K562 (cell line): ENCODE measurements at regions not wholly inside any gene's neighbourhood (a gene's known extent, or its start where the extent isn't known, plus 50 kb on each side); places are given as distances from the start of the nearest gene placed in this dataset.

Source experiments
- ATAC-seq: fragments of 200-7000 bp; cut with Tn5 transposase; 3 replicates; pipeline ENCODE4 v1.9.1; 2020; ENCODE audit warnings: moderate library complexity
- BruUV-seq: library from RNA; stranded (reverse); fragments of 400-500 nt; replicated peaks from 2 replicates; lab custom pipeline; 2021; lab: Mats Ljungman, UMichigan
- CTCF ChIA-PET: fragments of 300-600 bp; formaldehyde crosslinking; extraction: SDS; loops from one replicate; lab custom pipeline; 2021; ENCODE audit warnings: low intra/inter-chr PET ratio; lab: Yijun Ruan, JAX
- POLR2A ChIA-PET: fragments of 300-600, 350-650 bp; sonication (Branson Sonifier 250); formaldehyde crosslinking; extraction: SDS; loops from one replicate; lab custom pipeline; 2021; ENCODE audit warnings: antibody characterized with exemption, inconsistent platforms; lab: Yijun Ruan, JAX
- DNase-seq, 4 experiments: peaks; one replicate each; pipeline versions ENCODE4 v3.0.0 to v3.0.0-alpha.2; 2011 to 2018; ENCODE audit warnings: low spot score in 3 of 4, mixed read lengths in 3 of 4; ENCODE audit errors: extremely low read depth in 1 of 4
- FAIRE-seq: peaks from 2 replicates; lab custom pipeline; 2011; peaks lifted over from hg19 to GRCh38; lab: Jason Lieb, UNC
- H2AFZ ChIP-seq: 2 replicates; pipeline ENCODE4 v1.6.0; 2011; ENCODE audit warnings: low read depth, low read length, control low read depth, inconsistent platforms
- H3K27ac ChIP-seq: fragments of 200-600 bp; 3 replicates; pipeline ENCODE4 v1.8.0; 2011; ENCODE audit warnings: low read depth, mild to moderate bottlenecking, control low read depth, inconsistent platforms, low read length, moderate library complexity, mixed read lengths; ENCODE audit errors: extremely low read depth
- H3K27me3 ChIP-seq, 2 experiments: fragments of 300-600 bp in 1 of 2; 2 replicates in 1 of 2; 3 replicates in 1 of 2; pipeline versions ENCODE4 v1.6.0 to v1.8.0; 2011; ENCODE audit warnings: inconsistent platforms in 2 of 2, low read length in 2 of 2, mild to moderate bottlenecking in 1 of 2, mixed read lengths in 1 of 2, moderate library complexity in 1 of 2; ENCODE audit not compliant: control insufficient read depth in 2 of 2, insufficient read depth in 2 of 2
- H3K36me3 ChIP-seq: fragments of 300-600 bp; 3 replicates; pipeline ENCODE4 v1.8.0; 2011; ENCODE audit warnings: mild to moderate bottlenecking, low read length, inconsistent platforms; ENCODE audit not compliant: control insufficient read depth, insufficient read depth
- H3K4me1 ChIP-seq, 2 experiments: fragments of 200-600 bp in 1 of 2; replicated peaks in 1 of 2; 2 replicates in 1 of 2; 3 replicates in 1 of 2; pipeline versions ENCODE4 v1.5.1 to v1.8.0; 2011; ENCODE audit warnings: inconsistent platforms in 2 of 2, low read length in 2 of 2, mild to moderate bottlenecking in 1 of 2, mixed read lengths in 1 of 2, moderate library complexity in 1 of 2; ENCODE audit not compliant: control insufficient read depth in 2 of 2, insufficient read depth in 2 of 2
- H3K4me2 ChIP-seq: 2 replicates; pipeline ENCODE4 v1.6.1; 2011; ENCODE audit warnings: low read length, control low read depth, inconsistent platforms, mixed read lengths; ENCODE audit not compliant: insufficient read depth
- H3K4me3 ChIP-seq: fragments of 200-600 bp; sonication (generic), shearing (Covaris generic); 2 replicates; pipeline ENCODE4 v1.5.1; 2016; ENCODE audit warnings: control low read depth, inconsistent platforms
- H3K79me2 ChIP-seq: fragments of 200-600 bp; 3 replicates; pipeline ENCODE4 v1.8.0; 2011; ENCODE audit warnings: low read length, inconsistent platforms; ENCODE audit not compliant: control insufficient read depth, insufficient read depth
- H3K9ac ChIP-seq, 2 experiments: 2 replicates each; pipeline versions ENCODE4 v1.6.0 to v1.6.1; 2011; ENCODE audit warnings: low read depth in 2 of 2, low read length in 2 of 2, control low read depth in 1 of 2, inconsistent platforms in 1 of 2, mild to moderate bottlenecking in 1 of 2, mixed read lengths in 1 of 2; ENCODE audit not compliant: insufficient read depth in 1 of 2
- H3K9me1 ChIP-seq: one replicate; pipeline ENCODE4 v1.6.0; 2011; ENCODE audit warnings: inconsistent platforms, mild to moderate bottlenecking, low read length, moderate library complexity; ENCODE audit not compliant: control insufficient read depth, insufficient read depth
- H3K9me3 ChIP-seq: replicated peaks from 2 replicates; pipeline ENCODE4 v1.5.1; 2011; ENCODE audit warnings: low read depth, low read length, inconsistent platforms; ENCODE audit not compliant: control insufficient read depth, insufficient read depth
- H4K20me1 ChIP-seq: replicated peaks from 2 replicates; pipeline ENCODE4 v1.6.1; 2011; ENCODE audit warnings: low read length, inconsistent platforms, mixed read lengths; ENCODE audit not compliant: control insufficient read depth, insufficient read depth
- BRD9 ChIP-seq: fragments of 450-650 bp; IDR thresholded peaks from 2 replicates; pipeline ENCODE4 v1.6.1; 2018; ENCODE audit warnings: low read depth; ENCODE audit not compliant: partially characterized antibody
- C11orf30 ChIP-seq: fragments of 450-650 bp; IDR thresholded peaks from 2 replicates; pipeline ENCODE4 v1.6.1; 2016; ENCODE audit warnings: low read depth, mild to moderate bottlenecking
- CXXC5 ChIP-seq: fragments of 250-450 bp; sonication (Bioruptor Pico); IDR thresholded peaks from 2 replicates; pipeline ENCODE4 v1.8.0; 2022; ENCODE audit warnings: inconsistent platforms, mild to moderate bottlenecking, moderate library complexity
- DIDO1 ChIP-seq: fragments of 450-650 bp; IDR thresholded peaks from 2 replicates; pipeline ENCODE4 v1.6.1; 2016; ENCODE audit warnings: low read depth, missing biosample characterization, missing genetic modification characterization
- RBM22 ChIP-seq: fragments of 200-400 bp; formaldehyde crosslinking; IDR thresholded peaks from 2 replicates; pipeline ENCODE4 v1.6.1; 2018; ENCODE audit warnings: low read length, low read depth; ENCODE audit not compliant: poor library complexity, severe bottlenecking
- SMAD1 ChIP-seq: fragments of 150-350 bp; IDR thresholded peaks from 2 replicates; pipeline ENCODE4 v1.6.1; 2014; ENCODE audit warnings: low read length, low read depth; ENCODE audit not compliant: partially characterized antibody
- TBL1XR1 ChIP-seq, 2 experiments: IDR thresholded peaks; 2 replicates each; pipeline ENCODE4 v1.6.1; 2012; ENCODE audit warnings: improper control_type of control experiment in 2 of 2, low read length in 2 of 2, mild to moderate bottlenecking in 1 of 2
- ZNF507 ChIP-seq: conservative IDR thresholded peaks from 2 replicates; pipeline ENCODE4 v1.6.1; 2017; ENCODE audit warnings: missing genetic modification characterization, missing compliant biosample characterization
- WGBS: fragments of 100-300 bp; shearing (Covaris generic); methylation state at CpG from one replicate; pipeline ENCODE4 v1.1.6; 2016; ENCODE audit warnings: low coverage, mixed read lengths; ENCODE audit not compliant: insufficient coverage; ENCODE audit errors: missing lambda C conversion rate; 5-methylcytosine and 5-hydroxymethylcytosine counted together
- in situ Hi-C: fragments of 300-500 bp; cut with MboI; formaldehyde crosslinking; loops from 4 replicates; pipeline ENCODE4 v1.15.0; 2018; ENCODE audit warnings: inconsistent platforms, mixed read lengths
- intact Hi-C: fragments of 100-400 bp; cut with micrococcal nuclease; formaldehyde crosslinking; loops from 2 replicates; pipeline ENCODE4 v1.14.2; 2022
- TF ChIP-seq, protein P1 (sequence below): sonication (generic); formaldehyde crosslinking; IDR thresholded peaks from 2 replicates; pipeline ENCODE4 v1.8.0; 2022; ENCODE audit warnings: missing genetic modification reagents, mild to moderate bottlenecking, borderline replicate concordance
- TF ChIP-seq, protein P2 (sequence below), 2 experiments: fragments of 450-650 bp in 1 of 2; IDR thresholded peaks; 2 replicates each; pipeline ENCODE4 v1.6.1; 2011 to 2017; ENCODE audit warnings: low read depth in 2 of 2, antibody characterized with exemption in 1 of 2, borderline replicate concordance in 1 of 2, low read length in 1 of 2, mild to moderate bottlenecking in 1 of 2, mixed read lengths in 1 of 2; ENCODE audit not compliant: control insufficient read depth in 1 of 2
- TF ChIP-seq, protein P3 (sequence below): fragments of 450-650 bp; formaldehyde crosslinking; IDR thresholded peaks from 2 replicates; pipeline ENCODE4 v1.4.0; 2020; ENCODE audit warnings: mild to moderate bottlenecking
- TF ChIP-seq, protein P4 (sequence below): fragments of 450-650 bp; IDR thresholded peaks from 2 replicates; pipeline ENCODE4 v1.6.1; 2018; ENCODE audit not compliant: partially characterized antibody

DNA sequence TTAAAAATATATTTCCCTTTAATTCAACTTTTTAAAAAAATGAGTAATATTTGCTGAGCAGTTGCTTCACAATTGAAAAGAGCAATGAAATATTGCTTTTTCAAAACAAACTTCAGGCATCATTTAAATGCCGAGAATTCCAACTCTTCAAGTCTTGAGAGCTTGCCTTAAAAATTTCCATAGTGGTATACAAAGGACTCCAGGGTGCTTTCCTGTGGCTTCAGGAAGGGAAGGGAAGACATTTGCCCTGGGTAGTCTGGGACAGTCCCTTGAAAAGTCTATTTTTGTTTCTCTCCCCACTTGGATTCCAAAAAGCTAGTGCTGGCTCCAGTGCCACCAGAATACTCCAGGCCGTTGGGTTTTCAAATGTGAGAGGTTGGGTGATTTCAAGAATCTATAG, 71.7 kb downstream of the HYCC1 start:
- no peak overlapping the region for H3K4me3 ChIP-seq
- no peaks in the 10 kb centered on the region for H4K20me1 ChIP-seq
- no peaks in the 10 kb centered on the region for H3K9me3 ChIP-seq
- no peak overlapping the region for H3K4me2 ChIP-seq
- CTCF ChIA-PET: no interaction called here
- peaks cover 19% of the 10 kb centered on the region; the same call in 2 of the 3 replicates for H3K36me3 ChIP-seq
- H2AFZ ChIP-seq: no peak overlapping the region
- H3K27ac ChIP-seq: no peak overlapping the region
- WGBS: 78% methylated on average over 2 of the region's 2 CpGs
- no peaks in the 10 kb centered on the region for H3K4me1 ChIP-seq
- in situ Hi-C loops (no loop called here), intact Hi-C loops (no loop called here)
- POLR2A ChIA-PET: no interaction called here
- DNase-seq: no peak
- H3K9me1 ChIP-seq: no peaks in the 10 kb centered on the region
- no peak for FAIRE-seq
- no TSS peak for BruUV-seq
- H3K79me2 ChIP-seq: no peaks in the 10 kb centered on the region
- H3K9ac ChIP-seq: no peak overlapping the region
- no peaks in the 10 kb centered on the region for H3K27me3 ChIP-seq
- no peak for ATAC-seq
- TF ChIP-seq TBL1XR1 (IDR thresholded peaks at IDR 0.05; ENCODE audit: low read length in 2 of 2) (no peak), BRD9 (no peak), RBM22 (no peak), ZNF507 (tag) (no peak), DIDO1 (no peak), CXXC5 (CRISPR knock-in tag) (no peak), C11orf30 (no peak), SMAD1 (no peak)
- TF ChIP-seq, protein P1, sequence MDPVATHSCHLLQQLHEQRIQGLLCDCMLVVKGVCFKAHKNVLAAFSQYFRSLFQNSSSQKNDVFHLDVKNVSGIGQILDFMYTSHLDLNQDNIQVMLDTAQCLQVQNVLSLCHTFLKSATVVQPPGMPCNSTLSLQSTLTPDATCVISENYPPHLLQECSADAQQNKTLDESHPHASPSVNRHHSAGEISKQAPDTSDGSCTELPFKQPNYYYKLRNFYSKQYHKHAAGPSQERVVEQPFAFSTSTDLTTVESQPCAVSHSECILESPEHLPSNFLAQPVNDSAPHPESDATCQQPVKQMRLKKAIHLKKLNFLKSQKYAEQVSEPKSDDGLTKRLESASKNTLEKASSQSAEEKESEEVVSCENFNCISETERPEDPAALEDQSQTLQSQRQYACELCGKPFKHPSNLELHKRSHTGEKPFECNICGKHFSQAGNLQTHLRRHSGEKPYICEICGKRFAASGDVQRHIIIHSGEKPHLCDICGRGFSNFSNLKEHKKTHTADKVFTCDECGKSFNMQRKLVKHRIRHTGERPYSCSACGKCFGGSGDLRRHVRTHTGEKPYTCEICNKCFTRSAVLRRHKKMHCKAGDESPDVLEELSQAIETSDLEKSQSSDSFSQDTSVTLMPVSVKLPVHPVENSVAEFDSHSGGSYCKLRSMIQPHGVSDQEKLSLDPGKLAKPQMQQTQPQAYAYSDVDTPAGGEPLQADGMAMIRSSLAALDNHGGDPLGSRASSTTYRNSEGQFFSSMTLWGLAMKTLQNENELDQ (CRISPR knock-in tag): no peak
- TF ChIP-seq, protein P2, sequence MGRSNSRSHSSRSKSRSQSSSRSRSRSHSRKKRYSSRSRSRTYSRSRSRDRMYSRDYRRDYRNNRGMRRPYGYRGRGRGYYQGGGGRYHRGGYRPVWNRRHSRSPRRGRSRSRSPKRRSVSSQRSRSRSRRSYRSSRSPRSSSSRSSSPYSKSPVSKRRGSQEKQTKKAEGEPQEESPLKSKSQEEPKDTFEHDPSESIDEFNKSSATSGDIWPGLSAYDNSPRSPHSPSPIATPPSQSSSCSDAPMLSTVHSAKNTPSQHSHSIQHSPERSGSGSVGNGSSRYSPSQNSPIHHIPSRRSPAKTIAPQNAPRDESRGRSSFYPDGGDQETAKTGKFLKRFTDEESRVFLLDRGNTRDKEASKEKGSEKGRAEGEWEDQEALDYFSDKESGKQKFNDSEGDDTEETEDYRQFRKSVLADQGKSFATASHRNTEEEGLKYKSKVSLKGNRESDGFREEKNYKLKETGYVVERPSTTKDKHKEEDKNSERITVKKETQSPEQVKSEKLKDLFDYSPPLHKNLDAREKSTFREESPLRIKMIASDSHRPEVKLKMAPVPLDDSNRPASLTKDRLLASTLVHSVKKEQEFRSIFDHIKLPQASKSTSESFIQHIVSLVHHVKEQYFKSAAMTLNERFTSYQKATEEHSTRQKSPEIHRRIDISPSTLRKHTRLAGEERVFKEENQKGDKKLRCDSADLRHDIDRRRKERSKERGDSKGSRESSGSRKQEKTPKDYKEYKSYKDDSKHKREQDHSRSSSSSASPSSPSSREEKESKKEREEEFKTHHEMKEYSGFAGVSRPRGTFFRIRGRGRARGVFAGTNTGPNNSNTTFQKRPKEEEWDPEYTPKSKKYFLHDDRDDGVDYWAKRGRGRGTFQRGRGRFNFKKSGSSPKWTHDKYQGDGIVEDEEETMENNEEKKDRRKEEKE (IDR thresholded peaks at IDR 0.05; ENCODE audit: borderline replicate concordance in 1 of 2, control insufficient read depth in 1 of 2, low read depth in 2 of 2, low read length in 1 of 2): no peak
- TF ChIP-seq, protein P3, sequence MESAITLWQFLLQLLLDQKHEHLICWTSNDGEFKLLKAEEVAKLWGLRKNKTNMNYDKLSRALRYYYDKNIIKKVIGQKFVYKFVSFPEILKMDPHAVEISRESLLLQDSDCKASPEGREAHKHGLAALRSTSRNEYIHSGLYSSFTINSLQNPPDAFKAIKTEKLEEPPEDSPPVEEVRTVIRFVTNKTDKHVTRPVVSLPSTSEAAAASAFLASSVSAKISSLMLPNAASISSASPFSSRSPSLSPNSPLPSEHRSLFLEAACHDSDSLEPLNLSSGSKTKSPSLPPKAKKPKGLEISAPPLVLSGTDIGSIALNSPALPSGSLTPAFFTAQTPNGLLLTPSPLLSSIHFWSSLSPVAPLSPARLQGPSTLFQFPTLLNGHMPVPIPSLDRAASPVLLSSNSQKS (CRISPR knock-in tag): no peak
- TF ChIP-seq, protein P4, sequence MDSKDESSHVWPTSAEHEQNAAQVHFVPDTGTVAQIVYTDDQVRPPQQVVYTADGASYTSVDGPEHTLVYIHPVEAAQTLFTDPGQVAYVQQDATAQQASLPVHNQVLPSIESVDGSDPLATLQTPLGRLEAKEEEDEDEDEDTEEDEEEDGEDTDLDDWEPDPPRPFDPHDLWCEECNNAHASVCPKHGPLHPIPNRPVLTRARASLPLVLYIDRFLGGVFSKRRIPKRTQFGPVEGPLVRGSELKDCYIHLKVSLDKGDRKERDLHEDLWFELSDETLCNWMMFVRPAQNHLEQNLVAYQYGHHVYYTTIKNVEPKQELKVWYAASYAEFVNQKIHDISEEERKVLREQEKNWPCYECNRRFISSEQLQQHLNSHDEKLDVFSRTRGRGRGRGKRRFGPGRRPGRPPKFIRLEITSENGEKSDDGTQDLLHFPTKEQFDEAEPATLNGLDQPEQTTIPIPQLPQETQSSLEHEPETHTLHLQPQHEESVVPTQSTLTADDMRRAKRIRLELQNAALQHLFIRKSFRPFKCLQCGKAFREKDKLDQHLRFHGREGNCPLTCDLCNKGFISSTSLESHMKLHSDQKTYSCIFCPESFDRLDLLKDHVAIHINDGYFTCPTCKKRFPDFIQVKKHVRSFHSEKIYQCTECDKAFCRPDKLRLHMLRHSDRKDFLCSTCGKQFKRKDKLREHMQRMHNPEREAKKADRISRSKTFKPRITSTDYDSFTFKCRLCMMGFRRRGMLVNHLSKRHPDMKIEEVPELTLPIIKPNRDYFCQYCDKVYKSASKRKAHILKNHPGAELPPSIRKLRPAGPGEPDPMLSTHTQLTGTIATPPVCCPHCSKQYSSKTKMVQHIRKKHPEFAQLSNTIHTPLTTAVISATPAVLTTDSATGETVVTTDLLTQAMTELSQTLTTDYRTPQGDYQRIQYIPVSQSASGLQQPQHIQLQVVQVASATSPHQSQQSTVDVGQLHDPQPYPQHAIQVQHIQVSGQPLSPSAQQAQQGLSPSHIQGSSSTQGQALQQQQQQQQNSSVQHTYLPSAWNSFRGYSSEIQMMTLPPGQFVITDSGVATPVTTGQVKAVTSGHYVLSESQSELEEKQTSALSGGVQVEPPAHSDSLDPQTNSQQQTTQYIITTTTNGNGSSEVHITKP: no peak
